ENCODE measurements at regions not wholly inside any gene's neighbourhood (a gene's known extent, or its start where the extent isn't known, plus 50 kb on each side); places are given as distances from the start of the nearest gene placed in this dataset.

GRCh38 chr11:76607431-76607830 lies 63.1 kb downstream of the LRRC32 start:
- no peak for DNase-seq

GRCh38 chr11:76605338-76606074 lies 65.0 kb downstream of the LRRC32 start:
- DNase-seq, result peak; percentile 0

DNA sequence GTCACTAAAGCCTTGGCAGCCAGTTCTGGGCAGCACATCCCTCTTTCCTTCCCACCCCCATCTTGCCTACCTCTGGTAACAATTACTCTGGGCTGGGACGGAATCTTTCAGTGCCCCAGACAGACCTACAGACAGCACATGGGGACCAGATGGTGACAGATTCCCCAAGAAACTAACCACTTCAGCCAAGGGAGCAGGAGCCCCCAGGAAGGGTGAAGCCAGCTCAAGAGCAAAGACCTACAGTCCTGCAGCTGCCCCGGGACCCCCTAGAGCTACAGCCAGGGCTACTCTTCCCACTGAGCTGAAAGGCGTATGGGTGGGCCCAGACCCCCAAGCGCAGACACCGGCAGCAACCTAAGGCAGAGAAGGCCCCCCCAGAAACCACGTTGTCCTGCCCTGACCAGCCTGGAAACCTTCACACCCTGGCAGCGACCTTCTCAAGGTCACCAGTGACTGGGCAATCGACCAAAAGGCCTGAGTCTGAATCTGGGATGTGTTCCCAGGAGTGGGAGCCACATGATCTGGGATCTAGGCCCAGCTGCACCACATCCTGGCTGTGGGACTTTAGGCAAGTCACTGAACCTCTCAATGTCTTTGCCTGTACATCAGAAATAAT lies 65.8 kb downstream of the LRRC32 start:
- peak; percentile 2 for DNase-seq

- DNase-seq, result peak; percentile 4
Measured at GRCh38 chr11:76604081-76604625, 66.4 kb downstream of the LRRC32 start.

DNA sequence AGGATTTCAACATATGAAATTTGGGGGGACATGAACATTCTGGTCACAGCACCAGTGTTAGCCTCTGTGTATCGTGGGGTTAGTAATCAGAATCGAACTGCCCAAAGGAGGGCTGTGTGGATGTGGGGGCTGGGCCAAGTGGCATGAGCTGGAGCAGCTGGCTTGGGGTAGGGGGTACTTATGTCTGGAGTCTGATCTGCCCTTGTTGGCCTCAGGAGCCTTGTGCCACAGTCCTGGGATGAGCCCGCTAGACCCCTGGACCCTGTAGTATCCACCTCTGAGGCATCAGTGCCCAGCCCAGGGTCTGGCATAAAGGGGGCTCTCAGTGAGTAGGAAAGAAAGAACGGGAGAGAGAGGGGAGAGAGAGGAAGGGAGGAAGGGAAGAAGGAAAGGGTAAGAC lies 67.3 kb downstream of the LRRC32 start:
- no peak for DNase-seq

Data from activated CD4-positive, alpha-beta T cell treated with anti-CD3 and anti-CD28 coated beads for 1 hour (primary cell).